Neuronal stem cell (in vitro differentiated cells): ENCODE measurements at regions not wholly inside any gene's neighbourhood (a gene's known extent, or its start where the extent isn't known, plus 50 kb on each side); places are given as distances from the start of the nearest gene placed in this dataset.

Experiments used
- DNase-seq: peaks from one replicate; pipeline ENCODE4 v3.0.0-alpha.2; 2013; ENCODE audit warnings: low spot score
- H2AFZ ChIP-seq: one replicate; pipeline ENCODE4 v1.6.1; 2013; ENCODE audit warnings: mild to moderate bottlenecking, low read length, inconsistent platforms
- H2AK5ac ChIP-seq: 2 replicates; pipeline ENCODE4 v1.6.1; 2013; ENCODE audit warnings: low read depth, mild to moderate bottlenecking, inconsistent platforms, low read length, moderate library complexity, mixed read lengths
- H2BK120ac ChIP-seq: 2 replicates; pipeline ENCODE4 v1.6.1; 2013; ENCODE audit warnings: low read depth, mild to moderate bottlenecking, inconsistent platforms, low read length, moderate library complexity, mixed read lengths
- H2BK12ac ChIP-seq: one replicate; pipeline ENCODE4 v1.6.1; 2013; ENCODE audit warnings: low read length, inconsistent platforms
- H2BK15ac ChIP-seq: 2 replicates; pipeline ENCODE4 v1.6.1; 2013; ENCODE audit warnings: mild to moderate bottlenecking, low read length, inconsistent platforms, mixed read lengths
- H2BK5ac ChIP-seq: one replicate; pipeline ENCODE4 v1.6.1; 2013; ENCODE audit warnings: inconsistent platforms, mild to moderate bottlenecking, low read length, moderate library complexity
- H3K14ac ChIP-seq: one replicate; pipeline ENCODE4 v1.6.1; 2013; ENCODE audit warnings: low read length, inconsistent platforms
- H3K18ac ChIP-seq: 2 replicates; pipeline ENCODE4 v1.6.1; 2013; ENCODE audit warnings: low read length, inconsistent platforms
- H3K23ac ChIP-seq: 2 replicates; pipeline ENCODE4 v1.6.1; 2013; ENCODE audit warnings: low read depth, mild to moderate bottlenecking, mixed read lengths, low read length, inconsistent platforms; ENCODE audit not compliant: poor library complexity
- H3K27ac ChIP-seq: replicated peaks from 3 replicates; pipeline ENCODE4 v1.5.1; 2013; ENCODE audit warnings: low read length, inconsistent platforms
- H3K27me3 ChIP-seq, 3 experiments: 2 replicates each; pipeline ENCODE4 v1.6.1; 2013; ENCODE audit warnings: low read length in 3 of 3, mild to moderate bottlenecking in 2 of 3, inconsistent platforms in 1 of 3, low read depth in 1 of 3, mixed read lengths in 1 of 3, moderate library complexity in 1 of 3; ENCODE audit not compliant: control insufficient read depth in 3 of 3, insufficient read depth in 3 of 3
- H3K36me3 ChIP-seq, 2 donors: replicated peaks in 1 of 2; 2 replicates each; pipeline ENCODE4 v1.6.1; 2013; ENCODE audit warnings: low read length in 2 of 2; ENCODE audit not compliant: control insufficient read depth in 2 of 2, insufficient read depth in 2 of 2
- H3K4ac ChIP-seq: 2 replicates; pipeline ENCODE4 v1.6.1; 2013; ENCODE audit warnings: inconsistent platforms, mild to moderate bottlenecking, low read length, moderate library complexity
- H3K4me1 ChIP-seq, 2 donors: 1 replicate in 1 of 2; 2 replicates in 1 of 2; pipeline ENCODE4 v1.6.1; 2013; ENCODE audit warnings: low read length in 2 of 2, low read depth in 1 of 2; ENCODE audit not compliant: control insufficient read depth in 2 of 2, insufficient read depth in 1 of 2
- H3K4me2 ChIP-seq: one replicate; pipeline ENCODE4 v1.6.1; 2013; ENCODE audit warnings: mild to moderate bottlenecking, low read length, inconsistent platforms; ENCODE audit not compliant: insufficient read depth, poor library complexity, severe bottlenecking
- H3K4me3 ChIP-seq, 2 donors: 2 replicates each; pipeline ENCODE4 v1.5.1; 2013; ENCODE audit warnings: low read length in 2 of 2, mild to moderate bottlenecking in 2 of 2, inconsistent platforms in 1 of 2, moderate library complexity in 1 of 2
- H3K79me1 ChIP-seq: one replicate; pipeline ENCODE4 v1.6.1; 2013; ENCODE audit warnings: low read depth, mild to moderate bottlenecking, inconsistent platforms, low read length, moderate library complexity
- H3K9ac ChIP-seq: one replicate; pipeline ENCODE4 v1.6.1; 2013; ENCODE audit warnings: mild to moderate bottlenecking, low read depth, low read length, inconsistent platforms; ENCODE audit not compliant: poor library complexity
- H3K9me3 ChIP-seq, 2 donors: replicated peaks in 1 of 2; 2 replicates each; pipeline versions ENCODE3 to v1.6.1; 2013; ENCODE audit warnings: low read length in 2 of 2, mild to moderate bottlenecking in 2 of 2, inconsistent platforms in 1 of 2, low read depth in 1 of 2, mixed read lengths in 1 of 2, moderate library complexity in 1 of 2; ENCODE audit not compliant: control insufficient read depth in 2 of 2, insufficient read depth in 1 of 2
- H4K8ac ChIP-seq: one replicate; pipeline ENCODE4 v1.6.1; 2013; ENCODE audit warnings: low read depth, mild to moderate bottlenecking, inconsistent platforms, low read length, moderate library complexity
- H4K91ac ChIP-seq: one replicate; pipeline ENCODE4 v1.6.1; 2013; ENCODE audit warnings: low read length, low read depth, mild to moderate bottlenecking, inconsistent platforms; ENCODE audit not compliant: poor library complexity
- WGBS, 2 donors: extraction: QIAGEN DNeasy Blood & Tissue Kit; methylation state at CpG; one replicate each; pipeline ENCODE4 v1.1.7; 2013; ENCODE audit warnings: missing lambda C conversion rate in 2 of 2, mixed read lengths in 1 of 2; ENCODE audit not compliant: insufficient read length in 2 of 2, insufficient replicate concordance in 1 of 2; ENCODE audit errors: extremely low coverage in 2 of 2; 5-methylcytosine and 5-hydroxymethylcytosine counted together

- Histone ChIP-seq H3K4ac (no peak overlapping the region), H2BK120ac (no peak overlapping the region), H4K91ac (no peak overlapping the region), H2AFZ (peak overlapping the region; percentile 19), H2AK5ac (no peak overlapping the region), H2BK5ac (no peak overlapping the region), H3K4me1 (peaks cover 0 to 4% of the 10 kb centered on the region in 2 donors), H3K4me2 (no peak overlapping the region), H3K23ac (no peak overlapping the region), H3K14ac (no peak overlapping the region), H3K27ac (no peak overlapping the region), H2BK12ac (no peak overlapping the region), H2BK15ac (no peak overlapping the region), H3K18ac (no peak overlapping the region), H3K9ac (no peak overlapping the region), H3K79me1 (no peaks in the 10 kb centered on the region), H3K36me3 (no peaks in the 10 kb centered on the region), H3K9me3 (no peaks in the 10 kb centered on the region), H3K4me3 (no peak overlapping the region), H3K27me3 (no peaks in the 10 kb centered on the region), H4K8ac (no peak overlapping the region)
- WGBS, 2 donors, result no CpG with 5 or more reads among the region's 3 CpGs
- no peak for DNase-seq
Observed at GRCh38 chr10:52454491-52454890, 140.4 kb downstream of the DKK1 start.

- Histone ChIP-seq H2BK120ac (no peak overlapping the region), H3K9me3 (no peaks in the 10 kb centered on the region), H3K14ac (no peak overlapping the region), H2BK12ac (no peak overlapping the region), H3K27me3 (no peaks in the 10 kb centered on the region), H2AFZ (peak overlapping the region; percentile 19), H3K9ac (no peak overlapping the region), H2BK5ac (no peak overlapping the region), H3K4me1 (peaks cover 0 to 4% of the 10 kb centered on the region in 2 donors), H3K4me3 (no peak overlapping the region), H3K18ac (no peak overlapping the region), H4K91ac (no peak overlapping the region), H4K8ac (no peak overlapping the region), H2BK15ac (no peak overlapping the region), H2AK5ac (no peak overlapping the region), H3K23ac (no peak overlapping the region), H3K27ac (no peak overlapping the region), H3K4me2 (no peak overlapping the region), H3K79me1 (no peaks in the 10 kb centered on the region), H3K4ac (no peak overlapping the region), H3K36me3 (no peaks in the 10 kb centered on the region)
- DNase-seq, result no peak
- no CpG with 5 or more reads among the region's 3 CpGs for WGBS, 2 donors
Observed at GRCh38 chr10:52455098-52455497, 141.0 kb downstream of the DKK1 start.

- H3K27me3 ChIP-seq, result no peaks in the 10 kb centered on the region
- no peak overlapping the region for H4K8ac ChIP-seq
- no peak overlapping the region for H2AFZ ChIP-seq
- H3K14ac ChIP-seq, result no peak overlapping the region
- H3K9ac ChIP-seq, result no peak overlapping the region
- H2BK15ac ChIP-seq, result no peak overlapping the region
- peaks cover 0 to 2% of the 10 kb centered on the region in 2 donors for H3K4me1 ChIP-seq
- H3K79me1 ChIP-seq, result no peaks in the 10 kb centered on the region
- H2AK5ac ChIP-seq, result no peak overlapping the region
- H4K91ac ChIP-seq, result no peak overlapping the region
- H3K18ac ChIP-seq, result no peak overlapping the region
- H3K27ac ChIP-seq, result no peak overlapping the region
- no peak overlapping the region for H3K23ac ChIP-seq
- H2BK120ac ChIP-seq, result no peak overlapping the region
- no peak overlapping the region for H2BK5ac ChIP-seq
- DNase-seq, result no peak
- no peaks in the 10 kb centered on the region for H3K9me3 ChIP-seq
- no peak overlapping the region for H2BK12ac ChIP-seq
- H3K4me2 ChIP-seq, result no peak overlapping the region
- H3K36me3 ChIP-seq, result no peaks in the 10 kb centered on the region
- no peak overlapping the region for H3K4ac ChIP-seq
- no peak overlapping the region for H3K4me3 ChIP-seq
Observed at GRCh38 chr10:52459097-52459496, 145.0 kb downstream of the DKK1 start.

GRCh38 chr10:52463826-52464225 is 149.7 kb downstream of the DKK1 start:
- DNase-seq, result no peak
- no CpG with 5 or more reads among the region's 1 CpG for WGBS, 2 donors

More at GRCh38 chr10:52463826-52464225, 149.7 kb downstream of the DKK1 start:
- H2BK120ac ChIP-seq, result no peak overlapping the region
- no peak overlapping the region for H2BK15ac ChIP-seq
- no peak overlapping the region for H3K27ac ChIP-seq
- no peak overlapping the region for H3K4me2 ChIP-seq
- H3K79me1 ChIP-seq, result no peaks in the 10 kb centered on the region
- H4K91ac ChIP-seq, result no peak overlapping the region
- no peak overlapping the region for H3K4me3 ChIP-seq
- no peak overlapping the region for H3K23ac ChIP-seq
- no peak overlapping the region for H3K4ac ChIP-seq
- no peak overlapping the region for H2AK5ac ChIP-seq
- H3K9me3 ChIP-seq, result no peaks in the 10 kb centered on the region
- H3K18ac ChIP-seq, result no peak overlapping the region
- no peak overlapping the region for H2AFZ ChIP-seq
- no peaks in the 10 kb centered on the region for H3K4me1 ChIP-seq
- H2BK5ac ChIP-seq, result no peak overlapping the region
- no peak overlapping the region for H3K14ac ChIP-seq
- no peak overlapping the region for H3K9ac ChIP-seq
- H3K27me3 ChIP-seq, result no peaks in the 10 kb centered on the region
- H4K8ac ChIP-seq, result no peak overlapping the region
- H3K36me3 ChIP-seq, result no peaks in the 10 kb centered on the region
- no peak overlapping the region for H2BK12ac ChIP-seq
